Germinal center (tissue), 1 donor: ENCODE measurements at regions not wholly inside any gene's neighbourhood (a gene's known extent, or its start where the extent isn't known, plus 50 kb on each side); places are given as distances from the start of the nearest gene placed in this dataset.

Source experiments
- DNase-seq: peaks from one replicate; pipeline ENCODE4 v3.0.0; 2012; ENCODE audit warnings: mixed read lengths, low spot score

DNA sequence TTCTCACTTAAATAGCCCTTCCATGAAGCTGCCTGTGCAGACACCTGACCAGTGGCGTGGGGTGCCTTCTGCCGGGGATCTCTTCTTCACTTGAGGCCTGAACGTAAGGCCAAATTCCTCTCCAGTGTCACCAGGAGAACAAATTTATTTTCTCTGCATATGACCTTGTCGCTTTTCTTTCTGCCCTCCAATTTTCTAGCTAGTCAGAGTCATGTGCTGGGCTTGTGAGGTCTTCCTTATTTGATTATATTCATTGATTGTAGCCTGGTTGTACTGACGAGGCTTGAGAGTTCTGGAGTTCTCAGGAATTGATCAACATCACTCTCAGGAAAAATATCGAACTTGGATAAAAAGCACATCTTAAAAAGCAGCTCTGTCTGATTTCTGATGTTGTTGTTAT lies 255.7 kb downstream of the BUB3 start:
- DNase-seq: no peak

DNA sequence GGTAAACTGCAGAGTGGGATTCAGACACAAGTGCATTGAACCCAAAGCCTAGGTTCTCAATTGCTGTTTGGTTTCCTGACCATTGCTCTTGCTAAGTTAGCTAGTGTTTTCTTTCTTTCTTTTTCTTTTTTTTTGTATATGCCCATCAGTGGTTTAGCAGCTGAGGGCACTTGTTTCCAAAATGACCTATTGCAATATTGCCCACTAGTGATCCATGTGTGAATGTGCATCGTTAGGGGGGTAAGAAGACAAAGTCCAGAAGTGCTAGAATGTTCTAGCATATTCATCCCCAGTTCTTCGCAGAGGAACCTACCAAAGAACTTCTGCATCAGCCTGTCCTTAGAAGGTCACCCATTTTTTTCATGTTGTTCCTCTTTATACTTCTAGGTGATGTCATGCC lies 252.8 kb upstream of the GPR26 start:
- DNase-seq: no peak

DNA sequence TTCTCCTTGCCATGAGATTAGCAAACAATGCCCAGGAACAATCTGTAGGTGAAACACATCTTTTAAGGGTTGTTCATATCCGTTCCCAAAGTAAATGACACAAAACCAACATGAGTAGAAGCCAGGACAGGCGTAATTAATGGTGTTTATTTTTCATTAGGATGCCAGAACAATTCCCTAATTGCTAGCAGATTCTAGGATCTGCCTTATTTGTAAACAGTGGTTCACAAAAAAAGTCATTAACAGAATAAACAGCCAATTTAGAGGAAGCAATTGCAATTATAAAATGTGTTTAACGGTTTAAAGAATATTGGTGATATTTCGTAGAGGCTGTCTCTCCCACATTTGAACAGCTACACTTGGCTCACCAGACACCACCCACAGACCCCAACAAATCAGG lies 250.6 kb upstream of the GPR26 start:
- no peak for DNase-seq

DNA sequence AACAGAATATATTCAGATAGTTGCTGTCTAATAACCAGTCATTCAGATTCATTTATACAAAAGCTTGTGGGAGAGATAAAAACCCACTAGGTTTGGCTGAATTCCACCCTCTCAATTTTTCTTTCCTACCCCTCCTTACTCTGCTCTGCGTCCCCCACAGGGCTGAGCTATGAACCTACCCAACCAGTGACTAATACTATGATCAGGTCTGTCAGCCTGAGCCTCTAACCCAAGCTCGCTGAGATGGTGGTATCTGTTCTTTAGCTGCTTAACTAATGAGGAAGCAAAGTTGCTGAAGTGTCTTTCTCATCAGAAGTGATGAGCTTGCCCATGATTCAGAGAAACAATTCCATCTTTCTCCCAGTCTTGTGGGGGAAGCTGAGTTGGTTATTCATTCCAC lies 248.7 kb upstream of the GPR26 start:
- DNase-seq: no peak

DNA sequence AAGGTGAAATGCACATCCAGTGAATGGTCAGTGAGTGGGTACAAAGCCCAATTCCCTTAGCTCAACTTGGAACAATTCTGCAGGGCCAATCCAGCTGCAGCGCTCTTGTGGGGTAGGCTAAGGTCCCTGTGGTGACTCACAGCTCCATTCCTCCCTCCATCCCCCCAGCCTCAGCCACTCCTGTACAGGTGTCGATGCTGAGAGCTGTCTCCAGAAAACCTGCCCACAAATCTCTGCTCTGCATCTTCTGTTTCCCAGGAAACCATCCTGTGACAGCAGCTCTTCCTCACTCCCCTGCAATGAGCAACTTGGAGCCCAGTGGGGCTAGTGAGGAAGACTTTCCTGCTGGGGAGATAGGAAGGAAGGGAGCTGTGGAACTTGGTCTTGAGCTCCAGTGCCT lies 244.7 kb upstream of the GPR26 start:
- no peak for DNase-seq

DNA sequence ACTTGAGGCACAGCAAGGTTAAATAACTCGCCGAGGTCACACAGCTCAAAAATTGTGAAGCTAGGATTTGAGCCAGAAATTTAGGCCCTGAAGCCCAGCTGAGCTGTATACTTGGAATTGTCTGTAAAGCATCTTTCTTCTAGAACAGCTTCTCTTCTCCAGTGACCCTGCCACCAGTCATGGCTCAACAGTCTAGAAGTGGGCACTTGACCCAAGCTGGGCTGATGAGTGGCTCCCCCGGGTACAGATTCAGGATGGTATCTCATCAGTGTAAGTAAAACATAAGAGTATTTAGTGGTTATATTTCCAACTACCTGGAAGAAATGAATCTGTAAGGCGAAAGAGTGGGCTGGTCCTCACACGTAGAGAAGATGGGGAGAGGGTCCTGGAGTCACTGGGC lies 243.9 kb upstream of the GPR26 start:
- no peak for DNase-seq

DNA sequence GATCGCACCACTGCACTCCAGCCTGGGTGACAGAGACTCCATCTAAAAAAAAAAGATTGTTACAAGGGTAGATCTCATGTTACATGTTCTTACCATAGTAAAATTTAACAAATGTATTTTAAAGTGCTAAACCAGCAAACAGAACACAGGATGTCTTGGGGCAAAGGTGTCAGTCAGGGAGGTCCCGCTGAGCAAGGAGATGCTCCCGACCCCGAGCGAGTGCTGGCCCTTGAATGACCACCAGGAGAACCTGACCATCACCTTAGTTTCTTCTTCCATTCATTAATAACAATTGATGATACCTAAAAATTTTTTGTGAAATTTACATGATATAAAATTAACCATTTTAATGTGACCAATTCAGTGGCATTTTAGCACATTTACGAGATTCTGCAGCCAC lies 241.6 kb upstream of the GPR26 start:
- no peak for DNase-seq

DNA sequence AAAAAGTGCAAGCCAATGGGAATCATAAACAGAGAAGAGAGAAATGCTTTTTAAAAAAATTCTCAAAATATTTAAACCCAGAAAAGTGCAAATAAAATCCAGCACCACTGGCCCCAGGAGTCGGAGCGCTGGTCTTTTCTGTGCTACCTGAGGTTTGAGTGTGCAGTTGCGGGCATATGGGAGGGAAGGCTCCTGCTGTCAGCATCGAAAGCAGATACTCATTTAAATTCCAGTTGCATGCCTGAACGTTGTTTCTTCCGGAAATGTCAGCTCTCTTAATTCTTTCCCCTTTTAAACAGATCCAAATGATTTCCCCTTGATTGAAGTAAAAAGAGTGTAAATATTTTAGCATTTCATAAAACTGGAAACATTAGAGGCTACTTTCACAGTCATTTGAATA lies 240.5 kb upstream of the GPR26 start:
- no peak for DNase-seq

DNA sequence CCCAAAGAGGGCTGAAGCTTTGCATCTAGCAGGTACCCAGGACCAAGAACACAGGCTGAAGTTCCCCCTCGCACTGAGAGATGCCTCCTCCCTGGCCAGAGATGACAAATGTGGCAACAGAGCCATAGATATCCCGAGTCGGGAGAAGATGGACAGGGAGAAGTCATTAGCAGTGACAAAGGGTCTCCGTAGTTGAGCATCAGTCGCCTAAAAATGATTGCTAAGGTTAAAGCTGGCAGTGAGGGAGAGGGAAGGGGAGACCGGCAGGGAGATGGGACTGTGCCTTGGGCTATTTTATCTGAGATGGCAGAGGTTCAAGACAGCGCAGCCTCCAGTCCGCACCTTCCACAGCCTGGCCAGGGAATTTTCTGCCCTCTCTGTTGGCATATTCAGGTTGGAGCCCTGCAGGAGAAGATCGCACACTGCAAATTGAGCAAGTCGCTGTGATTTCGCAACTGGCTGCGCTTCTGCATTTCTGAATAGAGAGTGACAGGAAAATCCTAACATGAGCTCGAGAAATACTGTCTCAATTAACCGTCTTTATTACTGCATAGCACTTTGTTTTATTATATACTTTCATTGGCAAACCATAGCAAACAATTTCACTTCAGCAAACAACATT lies 238.9 kb upstream of the GPR26 start:
- no peak for DNase-seq

DNA sequence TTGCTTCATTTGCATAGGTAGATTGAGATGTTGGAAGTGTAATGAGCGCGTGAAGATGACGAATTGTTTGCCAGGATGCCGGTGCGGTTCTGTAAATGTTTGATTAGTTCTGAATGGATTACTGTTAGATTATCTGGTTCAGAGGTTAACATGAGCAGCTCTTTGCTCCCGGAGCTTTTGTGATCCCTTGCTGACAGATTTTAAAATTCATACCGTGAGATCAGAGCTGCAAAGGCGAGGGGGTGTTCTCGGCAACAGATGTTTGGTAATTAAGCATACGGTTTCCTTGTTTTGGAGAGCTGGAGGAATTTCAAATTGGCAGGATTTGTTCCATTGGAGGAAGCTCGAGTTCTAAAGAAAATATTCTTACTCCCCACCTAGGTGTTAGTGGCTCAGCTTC lies 237.8 kb upstream of the GPR26 start:
- DNase-seq: no peak

DNA sequence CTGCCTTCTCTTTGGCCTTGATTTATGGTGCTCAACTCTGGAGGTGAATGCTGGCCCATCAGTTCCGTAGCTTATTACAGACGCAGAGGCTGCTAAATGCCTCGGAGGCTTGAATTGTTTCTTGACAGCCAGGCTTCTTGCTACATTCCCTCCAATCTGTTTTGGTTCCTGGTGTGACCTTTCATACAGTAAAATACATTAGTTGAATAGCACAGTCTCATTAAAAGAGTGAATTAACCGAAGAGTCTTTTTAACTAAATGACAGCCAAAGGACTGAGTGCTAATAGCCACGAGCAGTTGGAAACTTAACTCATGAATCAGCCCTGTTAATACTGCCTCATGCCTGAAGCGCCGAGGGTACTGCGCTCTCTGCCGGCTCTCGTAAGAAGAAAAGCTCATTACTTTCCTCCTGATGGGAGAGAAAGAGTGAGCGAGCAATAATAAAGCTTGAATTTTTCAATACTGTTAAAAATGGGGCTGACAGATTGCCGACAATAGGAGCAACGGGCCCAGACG lies 236.4 kb upstream of the GPR26 start:
- no peak for DNase-seq

DNA sequence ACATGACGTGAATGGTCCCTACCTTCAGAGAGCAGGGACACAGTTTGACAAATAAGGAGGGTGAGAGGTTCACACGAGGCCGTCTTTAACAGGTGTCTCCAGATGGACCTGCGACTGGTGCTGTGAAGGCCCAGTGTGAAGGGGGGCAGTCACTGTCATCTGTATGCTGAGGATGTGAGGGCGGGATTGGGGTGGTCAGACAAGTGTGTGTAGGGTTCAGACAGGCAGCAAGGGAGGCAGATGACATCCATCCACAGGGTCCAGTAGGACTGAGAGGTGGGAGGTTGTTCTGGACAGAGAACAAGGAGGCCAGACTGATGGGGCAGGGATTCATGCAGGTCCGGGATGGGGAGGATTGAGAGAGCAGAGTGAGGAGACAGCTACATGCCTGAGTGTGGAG lies 232.6 kb upstream of the GPR26 start:
- DNase-seq: no peak

DNA sequence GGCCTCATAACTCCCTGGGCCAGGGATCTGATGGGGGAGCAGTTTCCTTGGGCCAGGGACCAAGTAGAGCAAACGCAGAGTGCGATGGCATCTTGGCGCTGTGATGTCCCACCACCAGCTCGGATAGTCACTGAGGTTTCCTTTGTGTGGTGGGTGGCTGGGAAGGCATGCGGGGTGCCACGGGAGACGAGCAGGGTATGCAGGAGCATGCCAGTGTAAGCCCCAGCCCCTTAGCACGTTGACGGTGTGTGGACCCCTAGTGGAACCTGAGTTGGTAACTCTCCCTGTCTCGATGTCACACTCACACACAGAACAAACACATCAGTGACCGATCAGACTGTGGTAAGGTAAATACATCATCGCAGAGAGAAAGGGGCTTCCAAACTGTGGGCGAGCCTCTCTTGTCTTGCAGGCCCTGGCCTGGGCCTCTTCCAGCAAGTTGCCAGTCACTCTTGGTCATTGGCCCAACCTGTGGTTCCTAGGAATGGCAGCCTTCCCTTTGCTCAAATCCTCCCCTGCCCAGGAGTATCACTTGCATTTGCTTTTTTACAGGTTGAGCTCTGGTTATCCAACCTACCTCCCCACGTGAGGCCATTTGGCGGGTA lies 231.6 kb upstream of the GPR26 start:
- no peak for DNase-seq

DNA sequence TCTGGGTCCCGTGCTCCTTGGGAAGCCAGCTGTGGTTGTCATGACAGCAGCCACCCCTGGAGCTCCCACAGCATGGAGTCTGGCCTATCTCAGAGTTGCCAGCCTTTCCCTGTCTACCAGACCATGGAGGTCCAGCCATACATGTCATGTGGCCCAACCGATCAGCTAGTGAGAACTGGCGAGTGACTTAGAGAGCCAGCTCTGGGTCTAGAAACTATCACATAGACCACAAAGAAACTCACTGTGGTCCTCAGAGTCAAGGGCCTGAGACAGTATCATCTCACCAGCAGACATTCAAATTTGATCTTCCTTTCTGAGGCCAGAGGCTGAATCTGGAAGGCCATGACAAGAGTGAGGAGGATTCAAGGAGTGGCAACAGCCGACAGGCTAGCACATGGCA lies 223.3 kb upstream of the GPR26 start:
- DNase-seq: no peak

DNA sequence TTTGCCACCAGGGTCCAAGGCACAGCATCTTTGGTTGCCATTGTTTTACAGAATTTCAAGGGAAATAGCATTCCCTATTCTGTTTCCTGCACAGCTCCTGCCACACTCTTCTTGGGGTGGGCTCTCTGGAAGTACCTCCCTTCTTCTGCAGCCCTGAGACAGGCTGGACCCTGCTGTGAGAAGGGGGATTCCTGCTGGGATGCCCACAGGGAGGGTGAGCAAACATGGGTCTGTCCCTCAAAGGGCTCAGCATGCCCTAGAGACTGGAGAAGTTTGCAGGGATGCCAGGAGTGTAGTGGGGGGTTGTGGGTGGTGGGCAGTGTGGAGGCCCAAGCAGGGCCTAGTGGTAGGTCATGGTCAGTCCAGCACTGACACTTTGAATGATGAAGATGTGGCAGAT lies 222.2 kb upstream of the GPR26 start:
- DNase-seq: no peak

DNA sequence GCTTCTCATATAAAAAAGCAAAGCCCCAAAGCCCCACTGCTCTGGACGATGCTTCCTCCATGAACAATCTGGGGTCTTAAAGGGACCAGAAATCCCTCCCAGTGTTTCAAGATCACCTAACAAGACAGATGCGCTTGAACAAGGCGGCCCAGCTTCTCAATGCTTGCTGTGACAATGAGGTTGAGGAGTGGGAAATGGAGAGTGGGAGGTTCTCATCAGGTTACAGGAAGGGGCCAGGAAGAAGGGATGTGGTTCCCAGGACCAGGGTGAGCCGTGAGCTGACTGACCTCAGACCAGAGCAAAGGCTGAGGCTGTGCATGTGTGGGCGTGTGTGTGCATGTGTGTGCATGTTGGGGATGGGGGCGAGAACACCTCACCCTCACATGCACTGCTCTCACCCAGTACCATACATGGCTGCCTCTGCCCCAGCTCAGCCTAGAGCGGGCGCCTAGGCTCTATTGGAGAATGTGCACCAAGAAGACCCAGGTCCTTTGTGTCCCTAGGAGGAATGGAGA lies 220.8 kb upstream of the GPR26 start:
- no peak for DNase-seq

DNA sequence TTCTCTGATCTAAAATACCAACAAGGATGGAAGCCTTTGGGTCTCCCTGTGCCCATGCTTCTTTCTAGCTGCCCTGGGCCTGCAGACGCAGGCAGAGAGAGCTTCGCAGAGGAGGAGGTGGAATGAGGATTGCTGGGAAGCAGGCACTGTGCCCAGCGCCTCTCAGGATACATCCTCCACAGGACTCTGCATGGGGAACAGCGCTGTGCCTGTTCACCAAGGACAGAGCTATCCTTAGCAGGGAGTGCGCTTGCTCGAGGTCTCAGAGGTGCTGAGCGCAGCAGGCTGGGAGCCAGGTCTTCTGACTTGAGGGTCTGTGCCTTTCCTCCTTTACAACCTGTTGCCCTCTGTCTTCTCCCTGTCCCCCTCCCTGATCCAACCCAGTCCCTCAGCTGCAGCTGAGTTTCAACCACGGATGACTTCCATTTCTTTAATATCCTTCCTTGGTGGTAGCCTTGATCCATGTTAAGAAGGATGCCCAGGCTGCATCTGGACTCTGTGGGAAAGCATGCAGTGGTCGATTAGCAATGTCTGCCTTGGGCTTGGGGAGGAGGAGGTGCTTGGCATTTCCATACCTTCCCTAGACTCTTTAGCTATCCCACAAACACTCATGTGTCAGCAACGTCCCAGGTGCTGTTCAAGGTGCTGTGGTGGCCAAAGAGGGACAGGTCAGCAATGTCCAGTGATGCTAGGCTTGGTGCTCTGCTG lies 219.6 kb upstream of the GPR26 start:
- DNase-seq: no peak

DNA sequence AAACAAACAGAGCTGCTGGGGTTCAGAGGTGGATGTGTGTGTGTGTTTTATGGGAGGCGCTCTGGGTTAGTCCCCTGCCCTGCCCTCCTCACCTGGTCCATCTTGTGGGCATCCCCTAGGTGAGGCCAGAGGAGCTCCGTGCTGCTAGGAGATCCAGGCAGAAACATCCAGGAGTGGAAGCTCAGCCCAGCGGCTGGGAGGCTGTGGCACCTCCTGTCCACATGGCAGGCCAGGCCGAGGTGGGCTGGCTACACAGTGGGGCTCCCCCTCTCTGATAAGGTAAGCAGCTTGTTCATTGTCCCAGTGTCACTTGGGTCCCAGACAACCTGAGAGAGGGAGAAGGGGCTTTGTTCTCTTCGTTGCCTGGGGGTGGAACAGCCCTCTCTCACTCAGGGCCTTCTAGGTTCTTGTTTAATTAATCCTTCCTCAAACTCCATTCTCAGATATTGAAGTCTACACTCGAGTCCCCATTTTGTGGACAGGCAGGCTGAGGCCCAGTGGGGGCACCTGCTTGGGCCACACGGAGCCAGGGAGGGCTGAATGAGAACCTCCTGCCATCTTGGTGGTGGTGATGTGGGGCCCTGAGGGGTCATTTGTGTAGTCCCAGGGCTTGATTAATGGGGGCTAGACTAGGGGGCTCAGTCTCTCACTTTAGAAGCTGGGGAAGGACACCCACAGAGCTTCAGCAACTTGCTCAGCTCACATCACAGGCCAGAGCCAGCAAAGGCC lies 216.8 kb upstream of the GPR26 start:
- no peak for DNase-seq

DNA sequence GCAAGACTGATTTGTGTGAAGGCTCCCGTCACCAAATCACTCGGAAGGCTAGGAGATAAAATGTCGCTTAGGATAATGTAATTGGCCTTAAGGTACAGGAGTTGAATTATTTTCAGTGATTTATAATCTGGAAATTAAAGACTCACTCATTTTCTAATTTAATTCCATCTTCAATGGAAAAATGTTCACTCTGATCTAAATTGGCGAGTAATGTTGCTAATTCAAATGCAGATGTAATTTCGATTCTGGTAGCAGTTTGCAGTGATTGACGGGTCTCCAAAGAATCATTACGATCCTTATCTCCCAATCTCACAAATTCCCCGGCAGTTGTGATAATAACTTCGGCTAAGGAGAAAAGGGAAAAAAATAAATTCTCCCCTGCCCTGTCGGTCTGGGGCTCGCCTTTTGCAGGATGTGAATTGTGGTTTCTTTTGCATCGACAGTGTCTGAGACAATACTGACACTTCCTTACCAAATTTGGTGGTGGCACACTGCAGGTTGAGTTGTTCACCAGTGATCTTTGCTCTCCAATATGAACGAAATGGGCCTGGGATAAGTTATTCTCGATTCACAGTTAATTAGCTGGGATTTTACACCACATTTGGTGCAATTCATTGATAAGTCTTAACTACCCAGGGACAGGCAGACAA lies 215.1 kb upstream of the GPR26 start:
- DNase-seq: no peak

DNA sequence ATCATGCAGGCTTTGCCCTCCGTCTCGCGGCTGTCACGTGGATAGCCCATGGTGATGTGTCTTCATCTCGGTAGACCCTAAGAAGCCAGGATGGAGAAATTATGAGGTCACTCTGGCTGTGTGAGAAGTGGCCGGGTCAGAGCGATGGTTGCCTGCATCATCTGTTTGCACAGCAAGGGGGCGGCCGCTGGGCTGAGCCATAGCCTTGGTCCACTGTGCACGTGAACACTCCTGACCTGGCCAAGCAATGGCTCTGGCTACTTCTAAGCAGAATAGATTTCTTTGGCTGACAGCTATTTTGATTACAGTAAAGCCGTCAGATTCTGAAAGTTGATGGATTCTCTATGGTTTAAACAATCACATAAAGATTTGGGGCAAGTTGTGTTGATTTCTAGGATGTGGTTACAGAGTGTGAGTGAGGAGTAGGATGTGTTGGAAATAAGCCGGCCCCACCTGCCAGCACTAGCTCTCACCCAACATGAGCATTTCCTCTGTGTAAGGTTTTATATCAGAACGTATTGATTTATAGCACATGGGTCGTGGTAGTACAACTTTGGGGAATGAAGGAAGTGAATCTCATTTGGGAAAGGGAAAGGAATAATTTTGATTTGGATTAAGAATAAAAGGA lies 214.4 kb upstream of the GPR26 start:
- no peak for DNase-seq

DNA sequence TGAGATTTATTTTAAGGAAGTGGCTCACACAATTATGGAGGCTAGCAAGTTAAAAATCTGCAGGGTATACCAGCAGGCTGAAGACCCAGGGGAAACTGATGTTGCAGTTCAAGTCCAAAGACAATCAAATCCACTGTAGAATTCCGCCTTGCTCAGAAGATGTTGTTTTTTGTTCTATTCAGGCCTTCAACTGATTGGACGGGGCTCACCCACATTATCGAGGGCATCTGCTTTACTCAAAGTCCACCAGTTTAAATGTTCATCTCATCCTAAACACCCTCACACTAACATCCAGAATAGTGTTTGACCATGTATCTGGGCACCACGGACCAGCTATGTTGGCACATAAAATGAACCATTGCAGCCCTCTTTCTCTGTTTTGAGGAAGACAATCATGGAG lies 211.2 kb upstream of the GPR26 start:
- no peak for DNase-seq

DNA sequence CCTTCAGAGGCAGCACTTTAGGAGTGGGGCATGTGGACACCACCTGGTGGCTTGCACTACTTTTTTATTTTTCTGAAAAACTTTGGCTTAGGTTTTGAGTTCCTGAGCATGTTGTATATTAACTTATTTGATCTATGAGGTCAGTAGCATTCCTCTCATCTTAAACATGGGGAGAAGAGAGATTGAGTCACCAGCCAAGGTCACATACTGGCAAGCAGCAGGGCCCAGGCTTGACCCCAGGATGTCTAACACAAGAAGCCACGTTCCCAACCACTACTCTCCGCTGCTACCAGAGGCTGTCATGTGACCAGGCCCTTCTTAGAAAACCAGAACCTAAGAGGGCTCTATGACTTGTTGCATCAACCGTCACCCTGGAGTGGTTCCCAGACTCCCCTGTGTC lies 210.3 kb upstream of the GPR26 start:
- DNase-seq: no peak
